ENCODE measurements at regions not wholly inside any gene's neighbourhood (a gene's known extent, or its start where the extent isn't known, plus 50 kb on each side); places are given as distances from the start of the nearest gene placed in this dataset.

GRCh38 chr3:34419801-34420200 is 621.4 kb downstream of the PDCD6IP start:
- peaks cover 3% of the 10 kb centered on the region for H3K27me3 Mint-ChIP-seq
- no peak overlapping the region for H3K27ac Mint-ChIP-seq
- peaks cover 5% of the 10 kb centered on the region for H3K9me3 Mint-ChIP-seq
- no peak for DNase-seq (ENCODE audit: extremely low spot score, unreplicated experiment)
- no peak for TF ChIP-seq CTCF (conservative IDR thresholded peaks at IDR 0.05)
- H3K36me3 Mint-ChIP-seq: no peaks in the 10 kb centered on the region
- H3K4me3 Mint-ChIP-seq: no peak overlapping the region
- H3K4me1 Mint-ChIP-seq (ENCODE audit: unreplicated experiment): no peaks in the 10 kb centered on the region

GRCh38 chr3:34421762-34422161 is 623.3 kb downstream of the PDCD6IP start:
- no peak overlapping the region for H3K4me3 Mint-ChIP-seq
- no peak for DNase-seq (ENCODE audit: extremely low spot score, unreplicated experiment)
- no peak for TF ChIP-seq CTCF (conservative IDR thresholded peaks at IDR 0.05)

GRCh38 chr3:34439796-34440195 is 641.4 kb downstream of the PDCD6IP start:
- no peak overlapping the region for H3K4me3 Mint-ChIP-seq
- no peak overlapping the region for H3K27ac Mint-ChIP-seq
- no peaks in the 10 kb centered on the region for H3K36me3 Mint-ChIP-seq
- H3K4me1 Mint-ChIP-seq (ENCODE audit: unreplicated experiment): no peaks in the 10 kb centered on the region
- no peak for TF ChIP-seq CTCF (conservative IDR thresholded peaks at IDR 0.05)
- H3K9me3 Mint-ChIP-seq: peaks cover 4% of the 10 kb centered on the region
- no peaks in the 10 kb centered on the region for H3K27me3 Mint-ChIP-seq
- no peak for DNase-seq (ENCODE audit: extremely low spot score, unreplicated experiment)

More at GRCh38 chr3:34421762-34422161, 623.3 kb downstream of the PDCD6IP start:
- H3K4me1 Mint-ChIP-seq (ENCODE audit: unreplicated experiment): no peaks in the 10 kb centered on the region
- no peak overlapping the region for H3K27ac Mint-ChIP-seq
- peaks cover 3% of the 10 kb centered on the region for H3K27me3 Mint-ChIP-seq
- H3K9me3 Mint-ChIP-seq: peaks cover 5% of the 10 kb centered on the region
- H3K36me3 Mint-ChIP-seq: no peaks in the 10 kb centered on the region

GRCh38 chr3:34444137-34444536 is 645.7 kb downstream of the PDCD6IP start:
- peaks cover 10% of the 10 kb centered on the region for H3K9me3 Mint-ChIP-seq

GRCh38 chr3:34449305-34449704 is 650.9 kb downstream of the PDCD6IP start:
- no peak overlapping the region for H3K4me3 Mint-ChIP-seq
- no peaks in the 10 kb centered on the region for H3K27me3 Mint-ChIP-seq
- H3K4me1 Mint-ChIP-seq (ENCODE audit: unreplicated experiment): no peaks in the 10 kb centered on the region
- H3K9me3 Mint-ChIP-seq: peaks cover 11% of the 10 kb centered on the region
- no peak for TF ChIP-seq CTCF (conservative IDR thresholded peaks at IDR 0.05)
- no peak overlapping the region for H3K27ac Mint-ChIP-seq
- DNase-seq (ENCODE audit: extremely low spot score, unreplicated experiment): no peak
- H3K36me3 Mint-ChIP-seq: no peaks in the 10 kb centered on the region

More at GRCh38 chr3:34444137-34444536, 645.7 kb downstream of the PDCD6IP start:
- Mint-ChIP-seq H3K27me3 (no peaks in the 10 kb centered on the region), H3K4me1 (ENCODE audit: unreplicated experiment) (no peaks in the 10 kb centered on the region), H3K36me3 (no peaks in the 10 kb centered on the region), H3K27ac (no peak overlapping the region), H3K4me3 (no peak overlapping the region)
- TF ChIP-seq CTCF (conservative IDR thresholded peaks at IDR 0.05): no peak
- no peak for DNase-seq (ENCODE audit: extremely low spot score, unreplicated experiment)

- H3K4me3 Mint-ChIP-seq: no peak overlapping the region
- DNase-seq (ENCODE audit: extremely low spot score, unreplicated experiment): no peak
- H3K27ac Mint-ChIP-seq: no peak overlapping the region
- TF ChIP-seq CTCF (conservative IDR thresholded peaks at IDR 0.05): no peak
- no peaks in the 10 kb centered on the region for H3K36me3 Mint-ChIP-seq
- H3K4me1 Mint-ChIP-seq (ENCODE audit: unreplicated experiment): no peaks in the 10 kb centered on the region
- no peaks in the 10 kb centered on the region for H3K27me3 Mint-ChIP-seq
- H3K9me3 Mint-ChIP-seq: no peaks in the 10 kb centered on the region
These were observed 665.0 kb downstream of the PDCD6IP start for GRCh38 chr3:34463414-34463813.

All from type B pancreatic cell (in vitro differentiated cells).